NCI-H1048 (cell line): ENCODE measurements at regions not wholly inside any gene's neighbourhood (a gene's known extent, or its start where the extent isn't known, plus 50 kb on each side); places are given as distances from the start of the nearest gene placed in this dataset.

Source experiments
- DNase-seq: peaks from one replicate; lab custom pipeline; 2025; lab: John Stamatoyannopoulos, UW

- DNase-seq = no peak
Measured at GRCh38 chr6:25012657-25013056, 76.9 kb upstream of the RIPOR2 start.

GRCh38 chr6:25013246-25013645 lies 77.5 kb upstream of the RIPOR2 start:
- DNase-seq = no peak

DNA sequence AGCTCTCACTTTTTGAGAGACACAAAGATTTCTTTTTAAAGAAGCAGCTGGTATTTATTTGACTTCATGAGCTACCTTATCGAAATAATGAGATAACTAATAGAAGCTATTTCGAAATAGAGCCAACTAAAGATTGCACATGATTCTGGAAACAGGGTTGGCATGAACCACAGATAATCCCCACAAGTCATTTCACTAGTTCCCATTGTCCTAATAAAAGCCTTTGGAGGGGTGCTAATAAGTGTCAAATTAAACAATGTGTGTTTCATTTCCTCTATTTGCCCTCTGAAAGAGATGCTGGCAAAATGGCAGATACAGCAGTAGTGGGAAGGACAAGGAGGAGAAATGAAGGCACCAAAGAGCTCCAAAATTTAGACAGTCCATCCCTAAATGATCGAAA lies 78.6 kb upstream of the RIPOR2 start:
- no peak for DNase-seq

DNA sequence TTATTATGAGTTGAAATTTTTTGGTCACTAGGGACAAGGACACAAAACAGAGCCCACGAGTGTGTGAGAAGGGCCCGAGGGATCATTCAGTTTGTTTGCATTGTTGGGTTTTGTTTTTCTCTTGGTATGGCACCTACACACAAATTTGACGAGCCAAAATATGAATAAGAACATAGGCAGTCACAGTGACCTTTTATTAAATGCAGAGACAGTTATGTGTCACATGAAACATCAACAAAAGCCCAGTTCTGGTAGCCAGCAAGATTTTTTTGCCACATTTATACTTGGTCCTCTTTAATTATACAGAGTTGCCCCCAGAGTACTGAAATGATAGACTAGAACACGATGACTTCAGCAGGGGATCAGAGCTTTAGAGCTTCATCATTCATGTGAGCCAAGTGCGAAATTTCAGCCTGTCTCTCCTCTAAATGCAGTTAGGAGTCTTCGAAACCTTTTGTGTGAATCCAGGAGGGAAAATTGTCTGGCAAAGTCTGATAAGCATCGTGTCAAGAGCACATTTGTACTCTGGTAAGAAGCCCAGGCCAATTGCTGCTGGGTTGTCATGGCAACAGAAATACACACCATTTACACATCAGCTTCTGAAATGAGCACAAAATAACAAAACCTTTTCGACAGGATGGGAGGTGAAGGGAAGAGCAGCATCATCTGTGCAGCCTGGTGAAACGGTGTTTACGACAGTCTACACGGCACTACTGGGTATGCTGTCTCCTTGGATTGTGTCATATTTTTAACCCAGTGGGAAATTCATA lies 79.2 kb upstream of the RIPOR2 start:
- no peak for DNase-seq

DNA sequence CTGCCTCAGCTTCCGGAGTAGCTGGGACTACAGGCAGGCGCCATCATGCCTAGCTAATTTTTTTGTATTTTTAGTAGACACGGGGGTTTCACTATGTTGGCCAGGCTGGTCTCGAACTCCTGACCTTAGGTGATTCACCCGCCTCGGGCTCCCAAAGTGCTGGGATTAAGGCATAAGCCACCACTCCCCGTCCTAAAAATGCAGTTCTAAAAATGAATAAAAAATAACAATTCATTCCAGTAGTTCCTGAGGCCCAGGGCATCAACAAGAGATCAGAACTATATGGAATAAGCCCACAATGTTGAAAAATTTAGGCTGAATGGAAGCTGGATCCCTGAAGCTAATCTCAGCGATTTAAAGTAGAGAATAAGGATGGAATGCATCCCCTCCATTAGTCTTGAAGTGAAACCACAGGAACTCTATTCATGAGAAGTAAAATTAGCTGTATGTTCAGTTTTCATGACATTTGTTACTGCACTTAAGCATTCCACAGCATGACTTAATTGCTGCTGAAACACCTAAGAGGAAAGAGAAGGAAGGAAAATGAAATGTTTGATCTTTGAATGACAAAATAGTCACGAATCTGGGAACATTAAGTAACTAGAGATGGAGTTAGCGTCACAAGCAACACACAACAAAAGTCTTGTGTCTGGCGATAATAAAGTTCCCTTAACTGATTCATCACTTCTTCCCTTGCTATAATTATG lies 80.4 kb upstream of the RIPOR2 start:
- DNase-seq = no peak

DNA sequence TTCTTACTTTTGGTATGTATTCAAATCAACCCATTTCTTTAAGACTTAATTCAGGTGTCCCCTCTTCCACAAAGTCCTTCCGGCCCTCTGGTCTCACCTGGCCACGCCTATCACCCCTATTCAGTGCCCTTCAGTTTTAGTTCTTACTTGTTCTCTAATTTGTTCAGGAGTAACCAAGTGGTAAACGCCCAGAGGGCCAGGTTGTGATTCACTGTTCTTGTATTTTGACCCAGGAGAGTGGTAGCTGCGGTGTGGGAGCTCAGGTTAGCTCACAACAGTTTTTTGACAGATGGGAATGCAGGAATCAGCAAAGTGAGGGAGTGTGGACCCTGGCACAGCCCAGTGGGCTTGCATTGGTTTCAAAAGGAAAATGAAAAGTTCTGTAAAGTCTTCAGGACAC lies 81.7 kb upstream of the RIPOR2 start:
- DNase-seq = no peak

GRCh38 chr6:25017932-25018567 lies 82.3 kb upstream of the RIPOR2 start:
- DNase-seq = no peak

DNA sequence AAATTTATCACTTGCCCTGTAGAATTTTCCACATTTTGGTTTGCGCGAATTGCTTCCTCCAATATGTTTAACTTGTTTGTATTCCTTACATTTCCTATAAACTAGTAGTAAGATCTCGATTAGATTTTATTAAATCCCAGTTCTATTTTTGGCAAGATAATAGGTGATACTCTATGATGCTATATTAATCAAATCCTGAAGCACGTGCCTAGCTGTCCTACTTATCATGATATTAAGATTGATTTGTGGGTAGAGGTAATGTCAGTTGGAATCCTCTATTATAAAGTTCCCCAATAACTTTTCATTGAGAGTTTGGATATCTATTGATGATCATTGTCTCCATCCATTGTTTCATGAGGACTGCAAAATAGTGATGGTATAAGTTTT lies 82.8 kb upstream of the RIPOR2 start:
- DNase-seq = no peak

DNA sequence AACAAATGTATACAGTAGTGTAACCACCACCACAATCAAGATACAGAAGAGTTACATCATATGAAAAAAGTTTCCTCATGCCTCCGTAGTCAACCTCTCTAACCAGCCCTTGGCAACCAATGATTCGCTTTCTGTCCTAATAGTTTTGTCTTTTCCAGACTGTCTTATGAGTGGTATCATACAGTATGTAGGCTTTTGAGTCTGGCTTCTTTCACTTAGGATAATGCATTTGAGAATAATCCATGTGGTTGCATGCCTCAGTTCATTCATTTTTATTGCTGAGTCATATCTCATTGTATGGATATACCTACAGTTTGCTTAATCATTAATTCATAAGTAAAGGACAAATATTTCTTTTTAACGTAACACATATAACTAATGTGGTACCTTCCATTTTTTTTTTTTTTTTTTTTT lies 86.4 kb upstream of the RIPOR2 start:
- DNase-seq = no peak

DNA sequence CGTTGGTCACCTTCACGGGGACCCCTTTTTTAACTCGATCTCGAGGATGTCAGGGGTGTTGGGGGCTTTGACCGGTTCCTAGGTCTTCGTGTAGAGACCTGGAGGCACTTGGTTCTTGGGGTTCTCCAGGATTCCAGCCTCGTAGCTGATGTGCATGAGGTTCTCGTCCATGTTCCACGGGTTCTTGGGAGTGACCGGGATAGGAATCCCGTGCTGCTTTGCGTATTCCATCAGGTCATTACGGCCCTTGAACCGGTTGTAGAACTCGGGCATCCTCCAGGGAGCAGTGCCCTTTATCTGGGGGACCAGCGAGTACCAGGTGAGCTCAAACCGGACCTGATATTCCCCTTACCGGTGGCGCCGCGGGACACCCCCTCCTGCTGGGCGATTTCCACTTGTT lies 88.0 kb upstream of the RIPOR2 start:
- no peak for DNase-seq

DNA sequence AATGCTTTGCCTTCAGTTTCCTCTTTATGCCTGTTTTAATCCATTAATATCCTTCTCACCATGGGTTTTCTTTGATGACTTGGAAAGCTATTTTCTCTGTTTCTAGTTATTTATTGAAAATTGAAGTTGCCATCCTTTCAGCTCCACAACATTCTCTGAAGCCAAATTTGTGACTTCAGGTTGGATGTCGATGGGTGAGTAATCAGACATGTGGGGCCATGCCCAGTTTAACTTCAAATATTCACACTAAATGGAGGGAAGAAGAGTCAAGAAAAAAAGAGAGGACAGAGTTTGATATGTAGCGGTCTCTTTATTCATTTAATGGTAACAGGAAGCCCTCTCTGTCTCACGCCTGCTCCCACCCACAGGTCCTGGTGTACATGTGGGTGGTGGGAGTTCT lies 89.1 kb upstream of the RIPOR2 start:
- DNase-seq = no peak

GRCh38 chr6:25025248-25025918 lies 89.6 kb upstream of the RIPOR2 start:
- no peak for DNase-seq

- DNase-seq = no peak
Measured at GRCh38 chr6:25025919-25026301, 90.2 kb upstream of the RIPOR2 start.

GRCh38 chr6:25026723-25027122 lies 91.0 kb upstream of the RIPOR2 start:
- no peak for DNase-seq

DNA sequence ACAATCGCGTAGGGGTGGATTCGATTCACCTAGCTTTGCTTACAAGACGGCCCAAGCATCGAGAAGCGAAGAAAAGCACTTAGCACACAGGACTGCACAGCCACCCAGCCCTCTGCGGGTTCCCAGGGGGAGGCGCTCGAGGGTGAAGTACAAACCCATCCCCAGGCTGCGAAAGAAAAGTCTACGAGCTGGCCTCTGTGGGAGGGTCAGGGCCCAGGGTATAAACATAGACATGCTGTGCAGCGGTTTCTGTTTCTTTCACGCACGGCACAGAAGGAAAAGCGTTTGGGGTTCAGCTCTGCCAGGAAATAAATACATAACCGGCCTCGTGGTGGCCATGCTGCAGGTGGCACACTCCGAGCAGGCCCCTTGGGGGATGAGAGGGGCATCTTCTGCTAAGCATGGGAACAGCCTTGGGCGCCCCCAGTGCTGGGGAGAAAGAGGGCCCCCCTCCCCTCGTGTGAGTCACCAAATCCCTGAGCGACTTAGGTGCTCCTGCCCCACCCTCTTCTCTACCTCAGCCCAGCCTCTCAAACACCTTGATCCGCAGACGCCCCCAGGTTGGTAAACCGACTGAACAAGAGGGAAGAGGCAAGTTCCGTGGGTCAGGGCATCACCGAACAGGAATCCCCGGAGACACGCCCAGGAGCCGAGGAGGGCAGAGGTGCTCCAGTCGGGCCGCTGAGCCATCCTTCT lies 91.6 kb upstream of the RIPOR2 start:
- no peak for DNase-seq

DNA sequence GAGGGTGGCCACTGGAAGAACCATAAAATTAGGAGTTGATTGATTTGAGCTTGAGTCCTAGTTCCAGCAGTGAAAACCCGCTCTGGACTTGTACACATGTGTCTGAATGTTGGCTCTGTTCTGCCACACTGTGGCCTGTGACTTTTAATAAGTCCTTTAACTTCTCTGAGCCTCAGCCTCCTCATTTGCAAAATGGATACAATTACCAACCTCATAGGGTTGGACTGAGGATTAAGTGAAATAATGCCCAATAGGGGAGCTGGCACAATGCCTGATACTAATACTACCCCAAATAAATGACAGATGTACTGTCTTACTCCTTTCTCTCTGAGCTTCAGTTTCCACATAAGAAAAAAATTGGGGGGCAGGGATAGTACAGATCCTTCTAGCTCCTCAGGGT lies 92.6 kb upstream of the RIPOR2 start:
- DNase-seq = no peak

DNA sequence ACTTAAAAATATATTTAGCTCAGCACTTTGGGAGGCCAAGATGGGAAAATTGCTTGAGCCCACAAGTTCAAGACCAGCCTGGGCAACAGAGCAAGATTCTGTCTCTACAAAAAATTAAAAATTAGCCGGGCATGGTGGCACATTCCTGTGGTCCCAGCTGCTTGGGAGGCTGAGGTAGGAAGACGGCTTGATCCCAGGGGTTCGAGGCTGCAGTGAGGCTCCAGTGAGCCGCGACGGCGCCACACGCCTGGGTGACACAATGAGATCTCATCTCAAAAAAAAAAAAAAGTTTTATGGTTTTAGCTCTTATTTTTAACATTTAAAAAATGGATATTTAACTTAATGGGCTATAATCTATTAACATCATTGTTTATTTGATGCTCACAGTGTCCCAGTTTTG lies 97.2 kb upstream of the RIPOR2 start:
- DNase-seq = no peak

DNA sequence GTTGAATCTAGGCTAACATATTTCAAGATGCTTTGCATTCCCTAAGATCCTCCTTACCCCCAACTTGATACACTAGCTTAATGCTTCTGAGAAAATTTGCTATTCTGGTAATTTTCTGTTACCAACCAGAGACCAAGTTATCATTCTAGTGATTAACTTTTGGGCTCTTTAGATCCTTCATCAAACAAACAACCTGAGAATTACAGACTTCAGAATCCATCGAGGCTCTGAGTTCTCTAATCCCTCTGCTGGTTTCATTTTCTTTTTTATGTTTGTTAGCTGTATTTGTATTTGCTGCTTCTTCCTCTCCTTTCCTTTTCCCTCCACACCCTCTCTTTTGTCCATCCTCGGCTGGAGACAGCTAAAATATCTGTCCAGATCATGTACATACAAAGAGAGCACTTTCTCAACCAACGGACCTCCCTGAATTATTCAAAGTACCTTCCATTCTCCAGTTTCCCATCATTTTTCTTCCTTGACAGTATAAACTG lies 98.7 kb upstream of the RIPOR2 start:
- no peak for DNase-seq

DNA sequence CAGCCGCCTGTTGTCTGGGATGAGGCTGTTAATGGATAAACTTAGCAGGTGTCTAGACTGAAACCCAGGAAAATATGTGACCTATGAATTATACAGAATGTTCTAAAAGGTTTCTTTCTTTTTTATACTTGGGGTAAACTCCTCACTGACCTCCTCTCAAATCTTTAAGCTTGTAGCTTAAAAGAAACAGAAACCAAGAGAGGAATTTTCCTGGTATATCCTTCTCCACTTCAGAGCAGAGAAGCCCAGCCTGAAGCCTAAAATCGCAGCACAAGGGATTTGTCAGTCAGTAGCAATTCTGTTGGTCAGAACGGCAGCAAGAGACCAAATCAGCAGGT lies 99.4 kb upstream of the RIPOR2 start:
- no peak for DNase-seq

DNA sequence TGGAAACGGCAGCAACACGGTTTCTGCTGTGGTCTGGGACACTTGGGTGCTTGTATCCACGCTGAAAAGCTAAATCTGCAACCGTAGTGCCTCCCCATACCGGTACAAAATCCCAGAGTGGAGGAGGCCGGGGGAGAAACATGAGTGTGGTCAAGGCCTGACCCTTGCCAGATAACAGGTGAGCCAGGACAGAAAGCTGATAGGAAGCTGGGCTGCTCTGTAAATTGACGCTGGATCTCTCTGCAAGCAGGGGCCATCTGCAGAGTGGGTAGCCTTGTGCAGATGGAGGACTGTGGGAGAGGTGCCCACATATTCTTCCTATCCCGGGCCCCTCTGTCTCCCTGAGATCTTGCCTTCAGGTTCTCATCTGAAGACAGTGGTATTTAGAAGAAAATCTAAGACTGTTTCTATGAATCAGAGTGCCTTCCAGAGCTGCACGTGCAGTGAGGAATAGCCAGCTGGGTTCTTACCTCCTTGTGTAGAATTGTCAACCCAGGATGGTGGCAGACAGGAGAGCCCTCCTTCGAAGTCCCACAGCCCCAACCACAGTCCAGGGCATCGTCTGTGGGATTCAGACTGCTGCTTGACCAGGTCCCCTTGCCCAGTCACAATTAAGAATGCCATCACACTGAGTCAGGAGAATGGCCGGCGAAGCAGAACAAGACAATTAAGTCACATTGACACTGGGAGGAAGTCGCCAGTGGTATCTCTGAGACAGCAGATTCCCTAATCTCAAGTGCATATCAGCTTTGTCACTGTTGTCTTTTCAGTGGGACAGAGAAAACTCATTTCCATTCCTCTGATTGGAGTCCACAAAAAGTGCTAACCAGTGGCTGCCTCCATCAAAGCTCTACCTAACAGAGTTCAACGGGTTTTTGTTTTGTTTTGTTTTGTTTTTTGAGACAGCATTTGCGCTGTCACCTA lies 100.0 kb upstream of the RIPOR2 start:
- no peak for DNase-seq

DNA sequence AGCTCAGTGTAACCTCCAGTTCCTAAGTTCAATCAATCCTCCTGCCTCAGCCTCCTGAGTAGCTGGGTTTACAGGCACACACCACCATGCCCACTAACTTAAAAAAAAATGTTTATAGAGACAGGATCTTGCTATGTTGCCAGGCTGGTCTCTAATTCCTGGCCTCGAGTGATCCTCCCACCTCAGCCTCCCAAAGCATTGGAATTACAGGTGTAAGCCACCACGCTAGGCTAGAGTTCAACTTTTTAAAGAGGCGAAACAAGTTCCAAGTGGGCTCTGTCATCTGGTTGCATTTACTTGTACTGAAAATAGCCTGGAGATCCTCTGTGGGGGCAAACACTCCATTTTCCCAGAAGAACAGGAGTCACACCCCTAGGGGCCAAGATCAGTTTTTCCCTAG lies 100.7 kb upstream of the RIPOR2 start:
- DNase-seq = no peak
